Mucosa of descending colon (tissue), 3 donors: ENCODE measurements at regions not wholly inside any gene's neighbourhood (a gene's known extent, or its start where the extent isn't known, plus 50 kb on each side); places are given as distances from the start of the nearest gene placed in this dataset.
A peak's percentile ranks its signal among the peaks of the same experiment; 100 is the strongest.

Source experiments
- ATAC-seq: fragments of 200-7000 bp; cut with Tn5 transposase; one replicate; pipeline ENCODE4 v1.9.1; 2020; ENCODE audit warnings: mild to moderate bottlenecking, moderate library complexity
- DNase-seq, 3 donors: peaks; one replicate each; pipeline ENCODE4 v3.0.0-alpha.2; 2020
- H3K36me3 ChIP-seq: fragments of 200-600 bp; one replicate; pipeline ENCODE4 v1.8.0; 2021; ENCODE audit warnings: low read depth, mild to moderate bottlenecking
- H3K4me1 ChIP-seq: fragments of 200-600 bp; one replicate; pipeline ENCODE4 v1.8.0; 2021; ENCODE audit warnings: low read depth, mild to moderate bottlenecking
- H3K4me3 ChIP-seq: fragments of 200-600 bp; one replicate; pipeline ENCODE4 v1.8.0; 2021; ENCODE audit warnings: mild to moderate bottlenecking
- H3K9me3 ChIP-seq: fragments of 200-600 bp; one replicate; pipeline ENCODE4 v1.8.0; 2021; ENCODE audit warnings: mild to moderate bottlenecking
- CTCF ChIP-seq: fragments of 200-600 bp; IDR thresholded peaks from one replicate; pipeline ENCODE4 v1.8.0; 2022; ENCODE audit warnings: antibody characterized with exemption, mild to moderate bottlenecking
- intact Hi-C, 2 donors: fragments of 100-400 bp; cut with DNase I in 1 of 2; cut with micrococcal nuclease in 1 of 2; formaldehyde crosslinking; loops; one replicate each; pipeline versions ENCODE4 v1.11.0 to v1.11.1; 2022; cut with DNase I, micrococcal nuclease
- donor health status: DM: no; HTN: no; CAD: no; lungs with moderate emphysema.
- donor health status: DM: no; HTN: no; CAD: no.
- donor health status: DM: no; HTN: yes; CAD: no.

- intact Hi-C loops = no loop called here
- ATAC-seq = peak; percentile 84
- Histone ChIP-seq H3K4me1 (no peaks in the 10 kb centered on the region), H3K4me3 (no peak overlapping the region), H3K36me3 (no peaks in the 10 kb centered on the region), H3K9me3 (no peaks in the 10 kb centered on the region)
- TF ChIP-seq CTCF = peak; percentile 22
- DNase-seq = peak in 1 of 3 donors; percentile 60
These were observed 55.0 kb upstream of the PRDM5 start for GRCh38 chr4:120977435-120977997.

DNA sequence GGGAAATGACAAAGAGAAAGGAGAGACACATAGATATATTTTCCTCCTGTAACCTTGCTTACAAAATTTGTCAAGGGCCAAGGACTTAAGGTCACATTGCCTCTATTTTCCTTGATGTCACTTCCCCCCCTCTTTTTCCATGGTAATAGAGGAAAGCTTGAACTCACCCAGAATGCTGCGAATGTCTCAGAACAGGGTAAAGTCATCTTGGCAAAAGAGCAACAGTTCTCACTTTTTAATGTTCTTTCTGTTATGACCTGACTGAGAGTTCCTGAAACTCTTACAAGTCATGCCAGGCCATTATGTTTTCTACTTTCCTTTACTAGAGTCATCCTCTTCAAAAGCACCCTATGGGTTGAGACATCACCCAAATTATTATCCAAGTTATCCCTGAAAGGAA is 50.7 kb upstream of the PRDM5 start:
- H3K4me3 ChIP-seq = no peak overlapping the region
- ATAC-seq = no peak

More for the DNA sequence above, 50.7 kb upstream of the PRDM5 start:
- H3K36me3 ChIP-seq = no peaks in the 10 kb centered on the region
- intact Hi-C loops = no loop called here
- no peaks in the 10 kb centered on the region for H3K9me3 ChIP-seq
- no peak for TF ChIP-seq CTCF
- DNase-seq = no peak
- no peaks in the 10 kb centered on the region for H3K4me1 ChIP-seq
